HG02852 (cell line): ENCODE measurements at regions not wholly inside any gene's neighbourhood (a gene's known extent, or its start where the extent isn't known, plus 50 kb on each side); places are given as distances from the start of the nearest gene placed in this dataset.
A peak's percentile ranks its signal among the peaks of the same experiment; 100 is the strongest.

Experiments
- ATAC-seq: cut with Tn5 transposase; IDR thresholded peaks from one replicate; pipeline ENCODE4 v1.9.1; 2021; ENCODE audit warnings: mild to moderate bottlenecking, moderate library complexity; ENCODE audit not compliant: unreplicated experiment

- ATAC-seq: no peak
Observed at GRCh38 chr2:78263571-78263970, 741.4 kb upstream of the LRRTM4 start.

GRCh38 chr2:78264130-78264529, 742.0 kb upstream of the LRRTM4 start:
- no peak for ATAC-seq

GRCh38 chr2:78281164-78281563, 744.3 kb upstream of the REG3G start:
- peak; percentile 50 for ATAC-seq

GRCh38 chr2:78290581-78291214, 734.8 kb upstream of the REG3G start:
- no peak for ATAC-seq

GRCh38 chr2:78293768-78294167, 731.7 kb upstream of the REG3G start:
- ATAC-seq: no peak

GRCh38 chr2:78301166-78301789, 724.2 kb upstream of the REG3G start:
- no peak for ATAC-seq

- ATAC-seq: no peak
Observed at GRCh38 chr2:78304678-78305077, 720.8 kb upstream of the REG3G start.

- ATAC-seq: no peak
Observed at GRCh38 chr2:78309460-78309859, 716.0 kb upstream of the REG3G start.

- ATAC-seq: no peak
Observed at GRCh38 chr2:78315368-78315767, 710.1 kb upstream of the REG3G start.

- ATAC-seq: no peak
Observed at GRCh38 chr2:78318275-78318674, 707.2 kb upstream of the REG3G start.

- ATAC-seq: no peak
Observed at GRCh38 chr2:78330193-78330592, 695.3 kb upstream of the REG3G start.

- ATAC-seq: no peak
Observed at GRCh38 chr2:78351208-78351607, 674.3 kb upstream of the REG3G start.

- no peak for ATAC-seq
Observed at GRCh38 chr2:78353168-78353567, 672.3 kb upstream of the REG3G start.

GRCh38 chr2:78355967-78356366, 669.5 kb upstream of the REG3G start:
- ATAC-seq: no peak

- ATAC-seq: no peak
Observed at GRCh38 chr2:78383576-78383975, 641.9 kb upstream of the REG3G start.

- ATAC-seq: no peak
Observed at GRCh38 chr2:78397198-78397597, 628.3 kb upstream of the REG3G start.

- ATAC-seq: no peak
Observed at GRCh38 chr2:78407960-78408794, 617.3 kb upstream of the REG3G start.

GRCh38 chr2:78408795-78409118, 616.7 kb upstream of the REG3G start:
- no peak for ATAC-seq

GRCh38 chr2:78411303-78411702, 614.2 kb upstream of the REG3G start:
- no peak for ATAC-seq

- no peak for ATAC-seq
Observed at GRCh38 chr2:78416625-78417300, 608.7 kb upstream of the REG3G start.

- ATAC-seq: no peak
Observed at GRCh38 chr2:78417355-78417754, 608.1 kb upstream of the REG3G start.

GRCh38 chr2:78418021-78418420, 607.5 kb upstream of the REG3G start:
- ATAC-seq: no peak
